Uterus (tissue), 2 donors: ENCODE measurements at regions not wholly inside any gene's neighbourhood (a gene's known extent, or its start where the extent isn't known, plus 50 kb on each side); places are given as distances from the start of the nearest gene placed in this dataset.

Source experiments
- POLR2A ChIP-seq, 2 donors: fragments of 450-650 bp; IDR thresholded peaks; one replicate each; pipeline ENCODE4 v1.6.1; 2016; ENCODE audit warnings: antibody characterized with exemption in 2 of 2, mild to moderate bottlenecking in 1 of 2, moderate library complexity in 1 of 2
- TF ChIP-seq, protein P1 (sequence below), 4 experiments: fragments of 200-600 bp in 2 of 4; fragments of 450-650 bp in 2 of 4; sonication (generic) in 2 of 4; IDR thresholded peaks; one replicate each; pipeline ENCODE4 v1.5.1; 2016 to 2019; ENCODE audit warnings: antibody characterized with exemption in 4 of 4, mild to moderate bottlenecking in 2 of 4, moderate library complexity in 1 of 4

DNA sequence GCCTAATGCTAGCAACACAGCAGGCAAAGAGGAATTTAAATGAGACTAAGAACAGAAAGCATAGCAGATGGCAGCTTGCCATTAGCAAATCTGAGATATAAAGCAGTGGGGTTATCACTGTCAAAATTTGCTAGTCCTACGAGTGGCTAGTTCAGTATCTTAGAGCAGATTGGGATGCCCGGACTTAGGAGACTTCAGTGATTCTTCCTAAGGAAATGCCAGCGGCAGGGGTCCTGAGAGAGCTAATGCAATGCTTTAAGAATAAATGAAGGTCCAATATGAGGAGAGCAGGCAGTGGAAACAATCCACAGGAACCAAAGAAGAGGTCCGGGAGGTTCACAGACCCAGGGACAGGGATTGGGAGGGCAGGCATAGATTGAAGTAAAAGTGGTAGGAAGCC lies 169.3 kb upstream of the NPSR1 start:
- TF ChIP-seq, protein P1, sequence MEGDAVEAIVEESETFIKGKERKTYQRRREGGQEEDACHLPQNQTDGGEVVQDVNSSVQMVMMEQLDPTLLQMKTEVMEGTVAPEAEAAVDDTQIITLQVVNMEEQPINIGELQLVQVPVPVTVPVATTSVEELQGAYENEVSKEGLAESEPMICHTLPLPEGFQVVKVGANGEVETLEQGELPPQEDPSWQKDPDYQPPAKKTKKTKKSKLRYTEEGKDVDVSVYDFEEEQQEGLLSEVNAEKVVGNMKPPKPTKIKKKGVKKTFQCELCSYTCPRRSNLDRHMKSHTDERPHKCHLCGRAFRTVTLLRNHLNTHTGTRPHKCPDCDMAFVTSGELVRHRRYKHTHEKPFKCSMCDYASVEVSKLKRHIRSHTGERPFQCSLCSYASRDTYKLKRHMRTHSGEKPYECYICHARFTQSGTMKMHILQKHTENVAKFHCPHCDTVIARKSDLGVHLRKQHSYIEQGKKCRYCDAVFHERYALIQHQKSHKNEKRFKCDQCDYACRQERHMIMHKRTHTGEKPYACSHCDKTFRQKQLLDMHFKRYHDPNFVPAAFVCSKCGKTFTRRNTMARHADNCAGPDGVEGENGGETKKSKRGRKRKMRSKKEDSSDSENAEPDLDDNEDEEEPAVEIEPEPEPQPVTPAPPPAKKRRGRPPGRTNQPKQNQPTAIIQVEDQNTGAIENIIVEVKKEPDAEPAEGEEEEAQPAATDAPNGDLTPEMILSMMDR (IDR thresholded peaks at IDR 0.05): no peak
- no peak for TF ChIP-seq POLR2A (IDR thresholded peaks at IDR 0.05)
